ENCODE measurements at regions not wholly inside any gene's neighbourhood (a gene's known extent, or its start where the extent isn't known, plus 50 kb on each side); places are given as distances from the start of the nearest gene placed in this dataset.

DNA sequence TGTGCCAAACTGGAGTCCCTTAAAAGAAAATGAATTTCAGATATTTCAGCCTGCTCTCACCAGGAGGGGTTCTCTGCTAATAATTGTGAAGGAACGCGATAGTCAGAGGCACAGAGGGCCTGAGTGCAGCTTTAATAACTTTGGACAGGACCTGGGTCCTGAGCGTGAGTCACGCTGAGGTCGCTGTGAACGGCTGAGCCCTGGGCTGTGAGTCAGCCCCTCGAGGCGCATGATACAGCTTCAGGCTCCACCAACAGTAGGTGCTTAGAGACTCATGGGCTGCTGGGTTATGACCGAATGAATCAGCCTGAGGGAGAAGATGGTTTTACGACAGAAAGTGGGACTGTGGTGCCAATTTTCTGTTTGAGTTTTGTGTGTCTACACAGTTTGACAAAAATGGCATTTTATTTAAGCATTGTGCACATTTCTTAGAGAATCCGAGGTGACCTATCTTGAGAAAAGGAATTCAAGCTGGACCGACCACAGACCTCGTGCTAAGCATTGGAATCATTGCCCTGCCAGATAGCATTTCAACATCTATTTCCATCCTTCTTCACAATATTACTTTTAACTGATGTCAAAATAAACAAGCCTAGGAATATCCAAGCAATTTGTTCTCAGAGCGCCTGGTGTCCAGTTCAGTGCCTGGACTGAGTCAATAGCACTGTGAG is 183.0 kb downstream of the THBS2 start:
- TF ChIP-seq POLR2A (IDR thresholded peaks at IDR 0.05), result no peak
- TF ChIP-seq, protein P1, sequence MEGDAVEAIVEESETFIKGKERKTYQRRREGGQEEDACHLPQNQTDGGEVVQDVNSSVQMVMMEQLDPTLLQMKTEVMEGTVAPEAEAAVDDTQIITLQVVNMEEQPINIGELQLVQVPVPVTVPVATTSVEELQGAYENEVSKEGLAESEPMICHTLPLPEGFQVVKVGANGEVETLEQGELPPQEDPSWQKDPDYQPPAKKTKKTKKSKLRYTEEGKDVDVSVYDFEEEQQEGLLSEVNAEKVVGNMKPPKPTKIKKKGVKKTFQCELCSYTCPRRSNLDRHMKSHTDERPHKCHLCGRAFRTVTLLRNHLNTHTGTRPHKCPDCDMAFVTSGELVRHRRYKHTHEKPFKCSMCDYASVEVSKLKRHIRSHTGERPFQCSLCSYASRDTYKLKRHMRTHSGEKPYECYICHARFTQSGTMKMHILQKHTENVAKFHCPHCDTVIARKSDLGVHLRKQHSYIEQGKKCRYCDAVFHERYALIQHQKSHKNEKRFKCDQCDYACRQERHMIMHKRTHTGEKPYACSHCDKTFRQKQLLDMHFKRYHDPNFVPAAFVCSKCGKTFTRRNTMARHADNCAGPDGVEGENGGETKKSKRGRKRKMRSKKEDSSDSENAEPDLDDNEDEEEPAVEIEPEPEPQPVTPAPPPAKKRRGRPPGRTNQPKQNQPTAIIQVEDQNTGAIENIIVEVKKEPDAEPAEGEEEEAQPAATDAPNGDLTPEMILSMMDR (IDR thresholded peaks at IDR 0.05), result no peak

Measured in body of pancreas (tissue), 4 donors.